HG02678 (cell line): ENCODE measurements at regions not wholly inside any gene's neighbourhood (a gene's known extent, or its start where the extent isn't known, plus 50 kb on each side); places are given as distances from the start of the nearest gene placed in this dataset.

Experiments
- ATAC-seq: cut with Tn5 transposase; IDR thresholded peaks from one replicate; pipeline ENCODE4 v1.9.1; 2021; ENCODE audit warnings: mild to moderate bottlenecking, moderate library complexity; ENCODE audit not compliant: unreplicated experiment

DNA sequence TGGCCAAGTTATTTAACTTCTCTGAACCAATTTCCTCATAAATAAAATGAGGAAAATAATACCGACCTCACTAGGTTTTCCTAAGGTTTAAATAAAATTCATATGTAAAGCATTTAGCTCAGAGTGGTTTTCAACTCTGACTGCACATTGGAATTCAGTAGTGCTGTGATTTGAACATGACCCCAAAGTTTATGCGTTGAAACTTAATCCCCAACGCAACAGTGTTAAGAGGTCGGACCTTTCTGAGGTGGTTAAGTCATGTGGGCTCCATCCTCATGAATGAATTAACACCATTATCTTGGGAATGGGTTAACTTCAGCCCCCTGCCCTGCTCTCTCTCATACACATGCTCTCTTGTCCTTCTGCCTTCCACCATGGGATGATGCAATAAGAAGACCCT, 322.2 kb downstream of the AASDHPPT start:
- ATAC-seq, result no peak

DNA sequence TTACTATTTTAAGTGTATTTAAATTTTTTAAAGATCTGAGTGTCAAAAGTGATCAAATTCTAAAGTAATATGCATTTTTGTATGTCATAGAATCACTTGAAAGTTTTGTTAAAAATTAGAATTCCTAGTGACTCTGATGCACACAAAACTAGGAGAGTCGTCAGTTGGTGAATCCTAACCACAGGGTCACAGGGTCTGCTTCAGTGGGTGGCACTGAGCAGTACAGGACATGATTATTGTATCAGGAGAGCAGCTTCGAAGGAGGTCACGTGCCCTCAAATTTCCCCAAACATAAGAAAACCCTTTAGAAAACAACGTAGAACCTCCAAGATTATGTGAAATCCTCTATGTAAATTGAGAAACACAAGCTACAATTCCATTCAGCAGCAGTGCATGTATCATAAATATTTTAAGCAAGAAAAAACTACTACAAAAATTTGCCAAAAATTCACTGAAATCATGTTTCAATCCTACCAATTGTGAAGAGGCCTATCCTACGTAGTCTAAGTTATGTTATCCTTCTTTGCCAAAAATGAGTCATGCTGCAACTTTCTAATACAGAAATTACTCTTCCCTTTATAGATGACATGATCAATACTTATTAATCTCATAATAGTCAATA, 323.6 kb downstream of the AASDHPPT start:
- ATAC-seq, result no peak

DNA sequence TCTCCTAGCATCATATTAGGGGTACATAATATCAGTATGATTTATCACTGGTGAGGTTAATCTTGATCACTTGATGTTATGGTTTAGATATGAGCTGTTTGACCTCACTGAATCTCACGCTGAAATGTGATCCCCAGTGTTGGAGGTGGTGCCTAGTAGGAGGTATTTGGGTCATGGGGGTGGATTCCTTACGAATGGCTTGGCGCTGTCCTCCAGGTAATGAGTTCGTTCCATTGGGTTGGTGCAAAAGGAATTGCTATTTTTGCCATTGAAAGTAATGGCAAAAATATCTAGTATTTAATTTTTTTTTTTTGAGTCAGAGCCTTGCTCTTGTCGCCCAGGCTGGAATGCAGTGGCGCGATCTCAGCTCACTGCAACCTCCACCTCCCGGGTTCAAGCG, 326.3 kb downstream of the AASDHPPT start:
- no peak for ATAC-seq

DNA sequence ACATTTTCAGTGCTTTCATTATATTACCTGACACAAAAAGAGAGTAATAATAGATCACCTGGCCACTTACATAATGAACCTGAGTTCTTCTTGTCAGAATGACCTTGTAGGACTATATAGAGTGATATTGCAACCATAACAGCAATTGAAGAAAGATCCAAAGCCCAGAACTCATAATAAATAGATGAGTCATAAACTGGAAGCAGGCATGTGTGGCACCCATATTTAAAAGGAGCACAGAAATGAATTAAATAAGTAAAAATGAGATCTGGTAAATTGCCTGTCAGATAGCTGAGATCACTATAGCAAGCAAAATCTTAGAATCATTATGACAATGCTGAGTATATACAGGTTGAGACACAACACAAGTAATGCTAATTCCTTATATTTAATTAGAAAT, 331.8 kb downstream of the AASDHPPT start:
- ATAC-seq, result no peak

DNA sequence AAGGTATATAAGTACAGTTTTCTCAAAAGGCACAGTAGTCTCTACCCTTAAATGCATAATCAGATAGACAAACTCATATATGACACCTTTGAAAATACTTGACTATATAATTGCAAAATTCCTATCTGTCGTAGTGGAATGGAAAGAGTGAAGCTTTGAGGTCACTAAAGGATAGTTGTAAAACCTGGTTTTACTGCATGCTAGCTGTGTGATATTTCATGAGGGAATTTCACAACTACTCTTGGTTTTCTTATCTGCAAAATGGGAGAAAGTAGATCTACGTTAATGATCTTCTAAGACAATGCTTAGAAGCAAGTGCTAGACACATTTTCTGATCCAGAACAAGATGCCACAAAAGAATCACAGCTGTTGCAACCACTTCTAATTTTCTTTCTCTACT, 332.2 kb downstream of the AASDHPPT start:
- no peak for ATAC-seq

DNA sequence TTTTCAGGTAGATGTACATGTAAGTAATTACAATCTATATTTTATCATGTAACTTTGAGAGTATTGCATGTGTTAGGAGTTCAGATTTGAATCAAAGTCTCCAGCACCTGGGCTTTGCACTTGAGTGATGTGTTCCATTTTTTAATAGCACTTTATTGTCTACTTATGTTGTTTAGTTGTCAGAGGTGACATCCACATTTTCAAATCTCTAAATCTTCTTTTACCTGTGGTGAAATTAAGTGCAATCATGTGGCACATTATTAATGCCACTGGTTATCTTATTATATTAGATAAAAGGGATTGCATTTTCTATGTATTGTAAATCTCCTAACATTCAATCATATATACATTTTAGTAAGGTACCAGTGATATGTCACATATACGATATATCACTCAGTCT, 333.4 kb downstream of the AASDHPPT start:
- ATAC-seq, result no peak

DNA sequence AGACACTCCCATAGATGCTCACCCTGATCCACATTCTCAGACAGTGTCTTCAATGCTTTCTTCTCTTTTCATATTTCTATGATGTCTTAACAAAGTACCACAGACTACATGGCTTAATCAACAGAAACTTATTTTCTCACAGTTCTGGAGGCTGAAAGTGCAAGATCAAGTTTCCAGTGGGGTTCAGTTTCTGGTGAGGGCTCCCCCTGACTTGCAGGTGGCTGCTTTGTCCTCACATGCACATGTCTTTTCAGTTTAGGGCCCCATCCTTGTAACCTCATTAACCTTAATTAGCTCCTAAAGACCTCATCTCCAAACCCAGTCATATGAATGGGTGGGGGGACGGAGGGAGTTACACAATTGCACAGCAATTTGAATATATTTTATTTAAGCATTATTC, 335.8 kb downstream of the AASDHPPT start:
- ATAC-seq, result no peak

DNA sequence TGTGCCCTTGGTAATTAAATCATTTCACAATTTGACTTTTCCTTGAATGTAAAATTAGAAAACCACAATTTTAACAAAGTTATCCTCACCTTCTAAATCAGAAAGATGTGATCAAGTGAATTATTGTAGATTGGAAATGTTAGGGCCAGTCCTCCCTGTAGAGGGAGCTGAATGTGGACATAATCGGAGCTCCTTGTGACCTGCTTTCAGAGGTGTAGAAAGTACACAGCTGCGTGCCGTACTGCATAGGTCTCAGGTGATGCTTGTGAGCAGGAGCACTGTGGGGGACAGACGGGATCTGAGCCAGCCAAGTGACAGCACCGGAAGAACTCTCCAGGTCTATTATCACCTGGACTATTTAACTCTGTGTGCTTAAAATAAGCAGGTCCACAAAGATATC, 338.0 kb downstream of the AASDHPPT start:
- no peak for ATAC-seq

DNA sequence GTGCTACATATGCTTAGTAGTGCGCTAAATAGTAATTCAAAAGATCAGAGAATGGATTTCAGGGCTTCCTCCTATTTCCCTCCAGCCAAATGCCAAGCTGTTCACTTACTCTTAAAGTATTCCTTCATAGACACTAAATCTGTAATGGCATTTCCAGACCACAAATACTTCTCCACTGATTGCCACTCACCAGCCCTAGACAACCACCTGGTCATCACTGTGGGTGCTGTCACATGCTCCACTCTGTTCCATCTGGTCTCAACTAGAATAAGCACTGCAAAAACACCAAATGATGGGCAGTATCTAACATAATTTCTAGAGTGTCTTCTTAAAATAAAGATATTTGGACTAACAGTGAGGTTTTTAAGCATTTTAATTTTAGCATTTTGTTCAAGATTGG, 341.3 kb downstream of the AASDHPPT start:
- ATAC-seq, result no peak

DNA sequence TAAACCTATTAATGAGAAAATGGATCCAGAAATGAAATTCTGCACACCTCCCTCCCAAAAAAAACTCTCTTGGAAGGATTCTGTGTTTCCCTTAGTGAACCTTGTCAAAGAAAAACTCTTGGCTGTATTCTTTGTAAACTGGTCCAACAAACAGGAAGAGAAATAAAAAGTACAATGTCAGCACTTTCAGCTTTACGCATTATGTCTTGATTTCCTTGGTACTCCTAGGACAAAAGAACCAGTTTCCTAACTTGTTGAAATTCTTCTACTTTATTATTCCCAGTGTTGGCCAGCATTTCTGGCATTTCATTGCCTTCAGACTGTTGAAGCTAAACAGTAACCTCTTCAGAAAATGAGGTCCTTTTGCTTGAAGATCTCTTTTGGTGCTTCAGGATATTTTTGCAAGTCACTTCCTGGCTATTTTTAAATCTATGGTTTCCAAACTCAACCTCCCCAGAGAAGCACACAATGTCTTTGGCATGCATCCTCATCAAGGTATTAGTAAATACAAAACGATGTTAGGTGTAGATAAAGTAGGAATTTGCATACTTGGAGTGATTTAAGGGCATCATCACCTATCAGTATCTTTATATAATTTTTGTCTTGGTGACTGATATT, 342.7 kb downstream of the AASDHPPT start:
- no peak for ATAC-seq

DNA sequence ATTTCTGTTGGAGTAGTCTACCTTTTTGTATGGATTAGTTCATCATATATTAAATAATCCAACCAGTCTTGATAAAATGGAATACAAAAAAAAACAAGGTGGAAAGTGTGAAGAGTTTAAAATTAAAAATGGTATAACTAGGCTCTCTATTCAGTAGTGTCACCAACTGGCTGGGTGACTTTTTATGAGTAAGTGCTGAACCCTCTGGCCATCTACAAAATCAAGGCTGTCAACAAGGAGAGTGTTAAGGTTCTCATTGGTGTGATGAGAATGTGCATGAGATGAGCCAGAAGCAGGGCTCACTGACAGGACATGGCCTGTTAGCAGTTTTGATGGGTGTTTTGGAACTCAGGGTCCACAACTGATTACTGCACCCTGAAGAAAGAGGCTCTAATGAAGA, 343.2 kb downstream of the AASDHPPT start:
- no peak for ATAC-seq

DNA sequence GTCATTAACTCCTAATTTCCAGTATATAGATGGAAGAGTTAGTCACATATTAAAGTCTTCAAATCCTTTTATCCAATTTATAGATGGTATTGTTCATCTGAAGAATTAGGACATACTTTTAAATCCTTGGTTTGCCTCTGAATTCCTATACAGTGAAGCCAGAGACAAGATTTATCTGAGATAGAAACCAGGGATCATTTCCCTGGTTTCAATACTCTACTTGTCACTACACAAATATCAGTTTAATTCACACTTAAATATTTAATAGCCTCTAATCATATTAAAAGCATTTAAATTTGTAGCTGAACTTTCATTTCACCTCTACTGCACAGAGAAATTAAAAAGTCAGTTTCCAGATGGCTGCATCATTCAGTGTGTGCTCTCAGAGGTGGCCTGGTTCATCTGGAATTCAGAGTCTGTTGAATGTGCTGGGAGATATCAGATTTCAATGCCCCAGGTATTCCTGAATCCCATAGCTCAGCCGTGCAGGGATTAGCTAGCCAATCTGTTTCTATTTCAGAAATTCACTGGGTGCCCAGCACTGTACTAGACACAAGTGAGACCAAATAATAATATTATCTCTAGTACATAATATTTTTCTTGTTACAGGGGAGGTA, 344.3 kb downstream of the AASDHPPT start:
- no peak for ATAC-seq

DNA sequence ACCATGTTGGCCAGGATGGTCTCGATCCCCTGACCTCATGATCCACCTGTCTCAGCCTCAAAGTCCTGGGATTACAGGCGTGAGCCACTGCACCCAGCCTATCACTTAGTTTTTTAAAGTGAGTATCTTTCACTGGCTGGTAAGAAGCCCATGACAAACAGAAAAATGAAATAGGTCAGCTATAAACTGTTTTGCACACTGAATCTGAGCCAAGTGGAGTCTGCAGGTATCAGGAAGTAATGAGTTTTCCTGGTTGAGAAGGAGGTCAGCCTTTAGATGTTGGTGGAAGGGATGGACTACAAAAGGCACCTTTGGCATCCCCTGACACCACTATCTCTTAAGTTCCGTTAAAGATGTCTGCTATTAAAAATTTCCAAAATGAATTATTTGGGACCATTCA, 345.1 kb downstream of the AASDHPPT start:
- ATAC-seq, result no peak

DNA sequence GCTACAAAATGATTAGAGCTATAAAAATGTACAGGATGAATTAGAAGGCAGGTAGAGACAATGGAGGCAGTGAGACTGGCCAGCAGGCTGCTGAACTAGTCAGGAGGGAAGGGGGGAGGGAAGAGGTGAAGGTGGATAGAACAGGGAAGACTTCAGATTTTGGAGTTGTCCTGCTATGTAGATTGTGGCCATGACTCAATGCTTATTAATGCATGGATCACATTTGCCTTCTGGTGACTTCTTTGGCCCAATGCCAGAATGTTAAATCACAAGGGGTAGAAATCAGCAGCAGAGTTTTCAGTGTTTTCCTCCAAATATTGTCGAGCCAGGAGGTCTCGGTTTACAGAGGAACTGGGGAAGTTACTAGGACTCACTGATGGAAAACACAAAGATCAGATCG, 346.6 kb downstream of the AASDHPPT start:
- no peak for ATAC-seq

DNA sequence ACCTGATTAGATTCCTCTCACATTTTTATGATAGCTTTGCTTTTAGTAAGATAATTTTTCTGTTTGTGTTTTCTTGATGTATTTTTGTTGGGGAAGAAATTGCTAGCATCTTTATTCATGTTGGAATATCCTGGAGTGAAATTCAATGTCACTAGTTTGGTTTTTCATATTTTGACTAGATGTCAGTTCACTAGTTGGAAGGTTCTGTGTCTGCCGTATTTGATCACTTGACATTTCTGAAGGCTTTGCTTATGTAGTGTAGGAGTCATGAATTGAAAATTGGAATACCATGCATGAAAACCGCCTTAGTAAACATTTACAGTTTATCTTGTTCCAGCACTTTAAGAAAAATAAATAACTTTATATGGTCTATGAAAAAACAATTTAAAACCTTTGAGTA, 348.4 kb downstream of the AASDHPPT start:
- ATAC-seq, result no peak

DNA sequence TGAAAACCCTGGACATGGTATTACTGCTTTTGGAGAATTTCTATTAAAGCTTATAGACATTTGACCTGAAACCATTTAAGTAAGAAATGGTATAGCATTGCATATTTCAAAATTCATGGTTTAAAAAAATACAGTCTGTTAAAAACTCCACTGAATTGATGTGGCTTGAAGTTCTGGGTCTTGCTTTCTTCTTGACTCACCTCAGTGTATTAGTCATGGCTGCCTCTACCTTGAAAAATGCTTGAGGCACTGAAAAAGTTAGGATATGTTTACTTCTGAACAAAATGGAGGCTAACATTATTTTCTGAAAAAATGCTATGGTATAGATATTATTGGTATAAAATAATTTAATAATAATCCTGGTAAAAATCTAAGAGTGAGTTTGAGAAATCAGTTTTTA, 349.2 kb downstream of the AASDHPPT start:
- no peak for ATAC-seq

DNA sequence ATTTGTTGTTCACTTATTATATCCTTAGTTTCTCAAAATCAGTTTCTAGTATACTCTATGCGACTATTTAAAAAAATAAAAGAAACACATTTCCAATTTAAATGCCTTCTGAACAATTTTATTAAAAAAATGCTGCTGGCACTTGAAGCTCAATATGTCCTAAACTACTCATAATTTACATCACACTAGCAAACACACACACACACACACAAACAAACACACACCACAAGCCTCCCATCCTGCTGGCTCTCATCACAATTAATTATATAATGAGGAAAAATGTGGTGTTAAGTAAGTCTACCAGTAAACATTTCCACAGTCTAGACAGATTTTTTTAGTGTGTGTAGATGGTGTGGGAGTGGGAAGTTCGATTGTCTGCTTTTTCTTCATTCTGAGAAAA, 350.3 kb downstream of the AASDHPPT start:
- ATAC-seq, result no peak

DNA sequence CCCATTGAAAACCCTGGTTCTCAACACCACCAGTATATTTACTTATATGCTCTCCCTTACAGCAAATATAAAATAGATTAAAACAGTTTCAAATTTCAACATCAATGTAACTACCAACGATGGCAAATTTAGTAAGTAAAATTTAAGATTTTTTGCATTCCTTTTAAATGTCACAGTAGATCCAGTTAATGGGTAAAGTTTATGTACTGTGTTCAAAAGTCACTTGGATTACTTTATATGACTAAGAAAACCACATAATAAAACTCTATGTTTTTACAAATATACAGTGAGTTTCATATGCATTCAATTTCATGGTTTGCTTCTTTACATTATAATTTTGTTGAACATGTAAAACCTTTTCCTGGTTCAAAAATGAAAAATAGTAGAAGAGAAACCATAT, 364.6 kb downstream of the AASDHPPT start:
- ATAC-seq, result no peak

DNA sequence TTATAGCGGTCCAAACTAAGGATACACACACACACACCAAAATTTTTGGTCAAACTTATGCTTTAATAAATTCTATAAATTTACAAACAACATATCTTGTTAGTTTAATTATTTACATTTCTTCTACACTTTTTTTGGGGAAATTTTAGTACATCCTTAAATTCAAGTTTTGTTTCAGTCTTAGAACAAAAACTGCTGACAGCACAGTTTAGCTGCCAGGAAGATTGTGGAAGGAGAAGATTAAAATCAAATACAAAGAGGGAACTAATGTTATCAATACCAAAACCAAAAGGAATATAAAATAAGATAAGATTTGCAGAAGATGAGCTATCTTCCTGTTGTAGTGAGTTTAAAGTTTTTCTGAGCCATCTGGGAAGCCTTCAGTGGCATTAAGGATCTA, 368.8 kb downstream of the AASDHPPT start:
- ATAC-seq, result no peak

DNA sequence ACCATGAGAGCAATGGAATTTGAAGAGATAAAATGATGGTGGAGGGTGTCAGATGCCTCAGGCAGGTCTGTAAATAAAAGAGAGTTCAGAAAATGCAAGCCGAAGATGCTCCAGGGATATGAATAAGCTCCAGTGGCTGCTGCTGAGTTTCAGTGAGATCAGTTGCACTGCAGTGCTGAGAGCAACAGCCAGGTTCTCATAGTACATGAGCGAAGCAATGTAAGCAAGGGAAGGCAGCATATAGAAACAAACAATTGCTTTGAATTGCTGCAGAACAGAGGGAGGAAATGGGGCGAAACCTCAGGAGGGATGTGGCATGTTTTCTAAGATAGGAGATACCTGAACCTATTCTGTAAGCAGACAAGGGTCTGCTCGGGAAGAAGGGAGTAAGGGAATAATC, 369.5 kb downstream of the AASDHPPT start:
- ATAC-seq, result no peak

DNA sequence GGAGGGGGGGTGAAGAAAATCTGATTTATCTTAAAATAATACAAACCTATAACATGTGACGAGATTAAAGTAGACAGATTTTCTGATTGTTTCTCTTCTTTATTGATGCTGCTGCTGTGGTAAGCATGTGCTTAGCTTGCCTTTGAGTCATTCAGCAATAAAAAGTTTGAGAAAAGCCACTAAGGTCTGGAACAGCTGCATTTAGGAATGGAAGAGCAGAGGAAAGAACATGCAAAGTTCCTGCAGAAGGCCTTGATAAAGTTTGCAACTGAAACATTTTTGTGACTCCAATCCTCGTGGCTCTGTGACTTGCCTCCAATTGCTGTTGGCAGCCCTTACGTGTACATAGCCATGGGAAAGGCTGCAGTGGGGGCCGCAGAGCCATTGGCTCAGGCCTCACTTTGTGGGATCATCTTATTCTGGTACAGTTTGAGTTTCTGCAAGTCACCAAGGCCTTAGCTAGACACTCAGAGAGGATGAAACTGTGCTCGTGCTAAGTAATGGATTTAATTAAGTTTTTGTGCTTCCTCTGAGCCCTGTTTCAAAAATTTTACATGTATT, 370.2 kb downstream of the AASDHPPT start:
- no peak for ATAC-seq

DNA sequence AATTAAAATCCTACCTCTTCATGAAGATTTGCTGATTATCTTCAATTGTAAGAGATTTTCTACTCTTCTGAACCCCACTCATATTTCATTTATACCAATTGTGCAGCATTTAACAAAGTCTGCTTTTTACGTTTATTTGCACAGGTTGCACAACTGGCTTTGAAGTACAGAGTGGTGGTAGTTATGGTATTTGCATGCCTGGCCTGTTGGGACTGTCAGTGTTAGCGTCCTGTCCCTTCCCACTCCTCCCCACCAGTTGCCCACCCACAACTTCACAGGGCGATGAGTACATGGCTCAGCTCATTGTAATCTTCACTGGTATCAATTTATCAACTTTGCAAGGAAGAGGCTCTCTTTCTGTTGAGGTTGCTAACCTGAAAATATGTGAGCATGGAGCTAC, 372.3 kb downstream of the AASDHPPT start:
- no peak for ATAC-seq
